CD14-positive monocyte (primary cell): ENCODE measurements at regions not wholly inside any gene's neighbourhood (a gene's known extent, or its start where the extent isn't known, plus 50 kb on each side); places are given as distances from the start of the nearest gene placed in this dataset.

Experiments
- DNase-seq, 3 donors: peaks; one replicate each; pipeline ENCODE4 v3.0.0-alpha.2; 2011 to 2022
- H2AFZ ChIP-seq: 2 replicates; pipeline ENCODE4 v1.6.0; 2012; ENCODE audit warnings: mild to moderate bottlenecking, low read depth, low read length, inconsistent platforms; ENCODE audit not compliant: insufficient read depth, poor library complexity, severe bottlenecking
- H3K27ac ChIP-seq, 2 donors: 1 replicate in 1 of 2; 2 replicates in 1 of 2; pipeline ENCODE4 v1.5.1; 2012 to 2013; ENCODE audit warnings: low read length in 2 of 2, control low read depth in 1 of 2, inconsistent platforms in 1 of 2, low read depth in 1 of 2, mild to moderate bottlenecking in 1 of 2
- H3K27me3 ChIP-seq, 2 donors: one replicate each; pipeline versions ENCODE4 v1.6.0 to v1.6.1; 2011 to 2013; ENCODE audit warnings: low read length in 2 of 2; ENCODE audit not compliant: control insufficient read depth in 2 of 2, insufficient read depth in 2 of 2
- H3K36me3 ChIP-seq, 2 donors: replicated peaks in 1 of 2; 1 replicate in 1 of 2; 2 replicates in 1 of 2; pipeline versions ENCODE4 v1.5.1 to v1.6.1; 2012 to 2013; ENCODE audit warnings: low read length in 2 of 2, control low read depth in 1 of 2, inconsistent platforms in 1 of 2, mild to moderate bottlenecking in 1 of 2; ENCODE audit not compliant: insufficient read depth in 2 of 2, control insufficient read depth in 1 of 2
- H3K4me1 ChIP-seq, 2 donors: 1 replicate in 1 of 2; 2 replicates in 1 of 2; pipeline versions ENCODE4 v1.5.1 to v1.6.1; 2012 to 2013; ENCODE audit warnings: low read length in 2 of 2, control low read depth in 1 of 2, inconsistent platforms in 1 of 2, mild to moderate bottlenecking in 1 of 2, moderate library complexity in 1 of 2; ENCODE audit not compliant: insufficient read depth in 2 of 2, control insufficient read depth in 1 of 2
- H3K4me2 ChIP-seq: replicated peaks from 2 replicates; pipeline ENCODE3; 2012; ENCODE audit warnings: low read length, moderate library complexity, mild to moderate bottlenecking; ENCODE audit not compliant: poor library complexity, severe bottlenecking; ENCODE audit errors: extremely low read depth
- H3K4me3 ChIP-seq, 3 experiments: fragments of 200-600 bp in 1 of 3; sonication (generic) in 1 of 3; replicated peaks in 1 of 3; 1 replicate in 2 of 3; 2 replicates in 1 of 3; pipeline ENCODE4 v1.5.1; 2011 to 2013; ENCODE audit warnings: low read length in 3 of 3, mild to moderate bottlenecking in 3 of 3, control low read depth in 2 of 3, low read depth in 2 of 3, inconsistent platforms in 1 of 3, moderate library complexity in 1 of 3
- H3K79me2 ChIP-seq: 2 replicates; pipeline ENCODE4 v1.6.0; 2012; ENCODE audit warnings: mild to moderate bottlenecking, control low read depth, inconsistent platforms, low read length, moderate library complexity; ENCODE audit not compliant: insufficient read depth
- H3K9ac ChIP-seq: 2 replicates; pipeline ENCODE4 v1.6.0; 2017; ENCODE audit warnings: low read length, mild to moderate bottlenecking; ENCODE audit not compliant: insufficient read depth, poor library complexity, severe bottlenecking
- H3K9me3 ChIP-seq, 2 donors: replicated peaks in 1 of 2; 1 replicate in 1 of 2; 2 replicates in 1 of 2; pipeline versions ENCODE4 v1.5.1 to v1.6.1; 2012 to 2013; ENCODE audit warnings: low read length in 2 of 2, control low read depth in 1 of 2; ENCODE audit not compliant: control insufficient read depth in 1 of 2, insufficient read depth in 1 of 2
- H4K20me1 ChIP-seq: 2 replicates; pipeline ENCODE4 v1.6.0; 2012; ENCODE audit warnings: mild to moderate bottlenecking, low read length, control low read depth, moderate library complexity; ENCODE audit not compliant: insufficient read depth
- H3K27ac Mint-ChIP-seq, 7 donors: one replicate each; pipeline ENCODE4 v1.8.0; 2020; ENCODE audit warnings: mild to moderate bottlenecking in 7 of 7, mixed read lengths in 7 of 7, moderate library complexity in 6 of 7, inconsistent platforms in 2 of 7
- H3K27me3 Mint-ChIP-seq, 3 donors: one replicate each; pipeline ENCODE4 v1.8.0; 2021 to 2022; ENCODE audit warnings: low read depth in 3 of 3, mild to moderate bottlenecking in 3 of 3, mixed read lengths in 3 of 3, moderate library complexity in 3 of 3, inconsistent platforms in 1 of 3
- H3K36me3 Mint-ChIP-seq, 2 donors: one replicate each; pipeline ENCODE4 v1.8.0; 2020; ENCODE audit warnings: mixed read lengths in 2 of 2, inconsistent platforms in 1 of 2, mild to moderate bottlenecking in 1 of 2
- H3K4me1 Mint-ChIP-seq: one replicate; pipeline ENCODE4 v1.8.0; 2020; ENCODE audit warnings: mild to moderate bottlenecking, mixed read lengths
- H3K4me3 Mint-ChIP-seq, 2 donors: one replicate each; pipeline ENCODE4 v1.8.0; 2020; ENCODE audit warnings: mild to moderate bottlenecking in 2 of 2, mixed read lengths in 2 of 2, moderate library complexity in 1 of 2
- H3K9me3 Mint-ChIP-seq, 7 donors: one replicate each; pipeline ENCODE4 v1.8.0; 2020 to 2022; ENCODE audit warnings: mixed read lengths in 7 of 7, mild to moderate bottlenecking in 6 of 7, moderate library complexity in 6 of 7, inconsistent platforms in 2 of 7
- CTCF ChIP-seq: fragments of 200-600 bp; IDR thresholded peaks from one replicate; pipeline ENCODE4 v1.8.0; 2022; ENCODE audit warnings: antibody characterized with exemption, mild to moderate bottlenecking
- WGBS: methylation state at CpG from one replicate; pipeline ENCODE4 v1.1.5; 2013; ENCODE audit warnings: missing lambda C conversion rate; ENCODE audit not compliant: insufficient coverage; 5-methylcytosine and 5-hydroxymethylcytosine counted together
- intact Hi-C, 2 donors: fragments of 100-400 bp; cut with micrococcal nuclease; formaldehyde crosslinking; loops; one replicate each; pipeline versions ENCODE4 v1.15.0 to v1.15.1; 2023

GRCh38 chr13:90293793-90294361, 1053.6 kb upstream of the MIR17HG start:
- H3K27me3 ChIP-seq = no peaks in the 10 kb centered on the region
- Mint-ChIP-seq H3K36me3 (no peaks in the 10 kb centered on the region), H3K9me3 (peaks cover 4 to 20% (median 16%) of the 10 kb centered on the region in 7 donors), H3K27ac (peak overlapping the region in 1 of 7 donors; percentile 11), H3K4me1 (no peaks in the 10 kb centered on the region), H3K27me3 (peaks cover 0 to 2% (median 0%) of the 10 kb centered on the region in 3 donors), H3K4me3 (no peak overlapping the region)
- no peak for TF ChIP-seq CTCF
- no peak overlapping the region for H3K4me2 ChIP-seq
- no peaks in the 10 kb centered on the region for H3K36me3 ChIP-seq
- H3K4me1 ChIP-seq = no peaks in the 10 kb centered on the region
- H3K9me3 ChIP-seq = peaks cover 6 to 13% of the 10 kb centered on the region in 2 donors
- no peaks in the 10 kb centered on the region for H4K20me1 ChIP-seq
- intact Hi-C loops = no loop called here
- no peak overlapping the region for H3K9ac ChIP-seq
- H3K79me2 ChIP-seq = no peaks in the 10 kb centered on the region
- H3K4me3 ChIP-seq = no peak overlapping the region
- 69% methylated on average over 2 of the region's 7 CpGs for WGBS
- peak in 1 of 3 donors; percentile 58 for DNase-seq
- no peak overlapping the region for H3K27ac ChIP-seq
- no peak overlapping the region for H2AFZ ChIP-seq

- Histone ChIP-seq H3K79me2 (no peaks in the 10 kb centered on the region), H3K4me1 (no peaks in the 10 kb centered on the region), H4K20me1 (no peaks in the 10 kb centered on the region), H3K27ac (no peak overlapping the region), H2AFZ (no peak overlapping the region), H3K27me3 (no peaks in the 10 kb centered on the region), H3K4me2 (no peak overlapping the region), H3K4me3 (no peak overlapping the region), H3K9ac (no peak overlapping the region), H3K9me3 (no peaks in the 10 kb centered on the region), H3K36me3 (no peaks in the 10 kb centered on the region)
- WGBS = 89% methylated on average over 3 of the region's 5 CpGs
- no peak for TF ChIP-seq CTCF
- Mint-ChIP-seq H3K36me3 (no peaks in the 10 kb centered on the region), H3K27ac (no peak overlapping the region), H3K4me3 (no peak overlapping the region), H3K4me1 (no peaks in the 10 kb centered on the region), H3K27me3 (no peaks in the 10 kb centered on the region), H3K9me3 (peaks cover 0 to 4% (median 2%) of the 10 kb centered on the region in 7 donors)
- DNase-seq = no peak
- intact Hi-C loops = no loop called here
Measured at GRCh38 chr13:90299238-90299637, 1048.2 kb upstream of the MIR17HG start.
